ENCODE measurements at regions not wholly inside any gene's neighbourhood (a gene's known extent, or its start where the extent isn't known, plus 50 kb on each side); places are given as distances from the start of the nearest gene placed in this dataset.

- Histone ChIP-seq H3F3A (ENCODE audit: control insufficient read depth, insufficient read depth) (no peaks in the 10 kb centered on the region), H3K79me2 (ENCODE audit: control insufficient read depth, low read length) (no peaks in the 10 kb centered on the region), H3K9me2 (replicated peaks; ENCODE audit: control insufficient read depth, low read length) (no peaks in the 10 kb centered on the region), H3K9me3 (ENCODE audit: control insufficient read depth, insufficient read depth, low read length) (0 out of 2 replicates have a peak, but pooled peaks cover 4% of the 10 kb centered on the region), H3K4me3 (ENCODE audit: low read length) (no peak overlapping the region), H3K4me1 (ENCODE audit: control insufficient read depth, low read length) (no peaks in the 10 kb centered on the region), H4K20me1 (ENCODE audit: control insufficient read depth, insufficient read depth, low read depth, low read length) (no peaks in the 10 kb centered on the region), H3K27ac (ENCODE audit: low read depth, low read length) (no peak overlapping the region), H3K36me3 (ENCODE audit: control insufficient read depth, low read length) (no peaks in the 10 kb centered on the region), H3K4me2 (ENCODE audit: low read length) (no peak overlapping the region), H3K27me3 (ENCODE audit: control insufficient read depth, low read length) (no peaks in the 10 kb centered on the region)
- TF ChIP-seq EZH2phosphoT487 (IDR thresholded peaks at IDR 0.05; ENCODE audit: borderline replicate concordance, low read length) = no peak
- no peak for TF ChIP-seq CTCF (IDR thresholded peaks at IDR 0.05; ENCODE audit: low read depth, low read length, poor library complexity, severe bottlenecking)
Observed at GRCh38 chr15:95459273-95459672, 871.2 kb upstream of the NR2F2 start.

GRCh38 chr15:95464509-95464908 is 866.0 kb upstream of the NR2F2 start:
- TF ChIP-seq EZH2phosphoT487 (IDR thresholded peaks at IDR 0.05; ENCODE audit: borderline replicate concordance, low read length) (no peak), CTCF (IDR thresholded peaks at IDR 0.05; ENCODE audit: low read depth, low read length, poor library complexity, severe bottlenecking) (no peak)
- H3K4me3 ChIP-seq (ENCODE audit: low read length) = no peak overlapping the region
- no peaks in the 10 kb centered on the region for H3K79me2 ChIP-seq (ENCODE audit: control insufficient read depth, low read length)
- no peak overlapping the region for H3K4me2 ChIP-seq (ENCODE audit: low read length)
- no peaks in the 10 kb centered on the region for H3F3A ChIP-seq (ENCODE audit: control insufficient read depth, insufficient read depth)
- H3K4me1 ChIP-seq (ENCODE audit: control insufficient read depth, low read length) = no peaks in the 10 kb centered on the region
- no peaks in the 10 kb centered on the region for H4K20me1 ChIP-seq (ENCODE audit: control insufficient read depth, insufficient read depth, low read depth, low read length)
- H3K27ac ChIP-seq (ENCODE audit: low read depth, low read length) = no peak overlapping the region
- no peaks in the 10 kb centered on the region; the same call in 1 of the 2 replicates for H3K9me3 ChIP-seq (ENCODE audit: control insufficient read depth, insufficient read depth, low read length)
- H3K9me2 ChIP-seq (replicated peaks; ENCODE audit: control insufficient read depth, low read length) = no peaks in the 10 kb centered on the region
- H3K27me3 ChIP-seq (ENCODE audit: control insufficient read depth, low read length) = no peaks in the 10 kb centered on the region
- no peaks in the 10 kb centered on the region for H3K36me3 ChIP-seq (ENCODE audit: control insufficient read depth, low read length)

GRCh38 chr15:95468820-95469219 is 861.7 kb upstream of the NR2F2 start:
- H3K9me3 ChIP-seq (ENCODE audit: control insufficient read depth, insufficient read depth, low read length) = no peaks in the 10 kb centered on the region; the same call in 1 of the 2 replicates
- no peaks in the 10 kb centered on the region for H3K4me1 ChIP-seq (ENCODE audit: control insufficient read depth, low read length)
- no peak overlapping the region for H3K4me3 ChIP-seq (ENCODE audit: low read length)
- no peak overlapping the region for H3K4me2 ChIP-seq (ENCODE audit: low read length)
- no peak overlapping the region for H3K27ac ChIP-seq (ENCODE audit: low read depth, low read length)
- no peaks in the 10 kb centered on the region for H3K36me3 ChIP-seq (ENCODE audit: control insufficient read depth, low read length)
- H4K20me1 ChIP-seq (ENCODE audit: control insufficient read depth, insufficient read depth, low read depth, low read length) = no peaks in the 10 kb centered on the region
- H3F3A ChIP-seq (ENCODE audit: control insufficient read depth, insufficient read depth) = no peaks in the 10 kb centered on the region
- TF ChIP-seq CTCF (IDR thresholded peaks at IDR 0.05; ENCODE audit: low read depth, low read length, poor library complexity, severe bottlenecking) = no peak
- no peak for TF ChIP-seq EZH2phosphoT487 (IDR thresholded peaks at IDR 0.05; ENCODE audit: borderline replicate concordance, low read length)
- no peaks in the 10 kb centered on the region for H3K27me3 ChIP-seq (ENCODE audit: control insufficient read depth, low read length)
- H3K79me2 ChIP-seq (ENCODE audit: control insufficient read depth, low read length) = no peaks in the 10 kb centered on the region
- H3K9me2 ChIP-seq (replicated peaks; ENCODE audit: control insufficient read depth, low read length) = no peaks in the 10 kb centered on the region

Measured in DOHH2 (cell line).